ENCODE measurements at regions not wholly inside any gene's neighbourhood (a gene's known extent, or its start where the extent isn't known, plus 50 kb on each side); places are given as distances from the start of the nearest gene placed in this dataset.

GRCh38 chr2:191526536-191526935, 151.4 kb upstream of the NABP1 start:
- H3K4me3 ChIP-seq (ENCODE audit: control insufficient read depth, low read depth, low read length), result no peak overlapping the region
- DNase-seq (ENCODE audit: low read depth), result no peak
- TF ChIP-seq CTCF (IDR thresholded peaks at IDR 0.05; ENCODE audit: control insufficient read depth, insufficient read depth, low read depth, low read length, missing control alignments), result no peak

- no peak for TF ChIP-seq CTCF (IDR thresholded peaks at IDR 0.05; ENCODE audit: control insufficient read depth, insufficient read depth, low read depth, low read length, missing control alignments)
- no peak overlapping the region for H3K4me3 ChIP-seq (ENCODE audit: control insufficient read depth, low read depth, low read length)
- no peak for DNase-seq (ENCODE audit: low read depth)
Observed at GRCh38 chr2:191526953-191527556, 150.9 kb upstream of the NABP1 start.

GRCh38 chr2:191530618-191531017, 147.3 kb upstream of the NABP1 start:
- no peak for DNase-seq (ENCODE audit: low read depth)
- no peak overlapping the region for H3K4me3 ChIP-seq (ENCODE audit: control insufficient read depth, low read depth, low read length)
- TF ChIP-seq CTCF (IDR thresholded peaks at IDR 0.05; ENCODE audit: control insufficient read depth, insufficient read depth, low read depth, low read length, missing control alignments), result no peak

DNA sequence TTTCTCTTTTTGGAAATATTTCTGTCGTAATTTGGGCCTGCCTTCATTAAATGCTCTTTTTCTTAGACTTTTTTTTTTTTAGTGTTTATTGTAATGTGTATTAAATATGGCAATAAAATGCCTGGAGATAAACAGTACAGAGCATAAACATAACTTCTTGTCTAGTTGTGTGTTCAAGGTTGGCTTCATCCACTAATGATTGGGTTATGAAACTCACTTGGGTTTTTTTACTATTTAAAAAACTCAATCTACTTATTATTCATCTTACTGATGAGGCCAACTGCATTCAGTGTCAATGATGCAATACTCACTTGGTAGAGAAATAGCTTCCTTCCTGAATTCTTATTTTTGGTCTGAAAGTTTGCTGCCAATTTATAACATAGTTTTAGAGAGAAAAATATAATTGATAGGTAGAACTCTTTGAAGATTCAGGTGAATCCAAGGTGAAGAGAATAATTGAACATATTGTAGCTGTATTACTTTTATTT, 144.2 kb upstream of the NABP1 start:
- DNase-seq (ENCODE audit: low read depth), result no peak
- TF ChIP-seq CTCF (IDR thresholded peaks at IDR 0.05; ENCODE audit: control insufficient read depth, insufficient read depth, low read depth, low read length, missing control alignments), result no peak
- H3K4me3 ChIP-seq (ENCODE audit: control insufficient read depth, low read depth, low read length), result no peak overlapping the region

DNA sequence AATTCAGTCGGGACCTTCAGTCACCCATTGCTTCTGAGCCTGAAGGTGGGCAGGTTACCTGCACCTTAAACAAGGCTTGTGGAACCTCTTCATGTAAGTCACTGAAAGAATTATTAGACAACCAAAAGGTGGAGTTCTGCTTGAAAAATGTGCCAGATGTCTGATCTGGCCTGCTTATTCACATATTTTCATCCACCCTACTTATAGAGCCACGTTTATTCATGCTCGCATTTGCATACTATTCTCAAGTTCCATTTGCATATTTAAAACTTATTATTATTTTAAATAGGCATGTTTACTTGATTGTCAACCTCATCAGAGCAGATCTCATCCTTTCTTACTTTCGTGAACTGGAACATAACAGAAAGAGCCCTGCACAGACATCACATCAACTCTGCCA, 140.0 kb upstream of the NABP1 start:
- DNase-seq (ENCODE audit: low read depth), result no peak
- TF ChIP-seq CTCF (IDR thresholded peaks at IDR 0.05; ENCODE audit: control insufficient read depth, insufficient read depth, low read depth, low read length, missing control alignments), result no peak

GRCh38 chr2:191538334-191538903, 139.5 kb upstream of the NABP1 start:
- no peak for DNase-seq (ENCODE audit: low read depth)
- H3K4me3 ChIP-seq (ENCODE audit: control insufficient read depth, low read depth, low read length), result no peak overlapping the region
- no peak for TF ChIP-seq CTCF (IDR thresholded peaks at IDR 0.05; ENCODE audit: control insufficient read depth, insufficient read depth, low read depth, low read length, missing control alignments)

More for the DNA sequence above, 140.0 kb upstream of the NABP1 start:
- H3K4me3 ChIP-seq (ENCODE audit: control insufficient read depth, low read depth, low read length), result no peak overlapping the region
